ENCODE measurements at regions not wholly inside any gene's neighbourhood (a gene's known extent, or its start where the extent isn't known, plus 50 kb on each side); places are given as distances from the start of the nearest gene placed in this dataset.

GRCh38 chr10:52654201-52654600 is 118.4 kb downstream of the MBL2 start:
- TF ChIP-seq CTCF (conservative IDR thresholded peaks at IDR 0.05; ENCODE audit: low read depth), result no peak
- ChIA-PET CTCF (interaction anchor here (0.5 kb wide), 1 partner anchor 934 kb away, joined by 3 read pairs; no protein-coding TSS in a partner anchor), POLR2A (ENCODE audit: low non-redundant PET) (no interaction called here)
- DNase-seq (ENCODE audit: low spot score), result no peak
- no peak overlapping the region for H3K27ac ChIP-seq

- ChIA-PET POLR2A (ENCODE audit: low non-redundant PET) (no interaction called here), CTCF (no interaction called here)
- H3K27ac ChIP-seq, result no peak overlapping the region
- no peak for TF ChIP-seq CTCF (conservative IDR thresholded peaks at IDR 0.05; ENCODE audit: low read depth)
- no peak for DNase-seq (ENCODE audit: low spot score)
Observed at GRCh38 chr10:52658112-52658511, 114.5 kb downstream of the MBL2 start.

- ChIA-PET CTCF (no interaction called here), POLR2A (ENCODE audit: low non-redundant PET) (no interaction called here)
- no peak for TF ChIP-seq CTCF (conservative IDR thresholded peaks at IDR 0.05; ENCODE audit: low read depth)
- no peak overlapping the region for H3K27ac ChIP-seq
- no peak for DNase-seq (ENCODE audit: low spot score)
Observed at GRCh38 chr10:52659085-52659484, 113.5 kb downstream of the MBL2 start.

GRCh38 chr10:52662256-52662655 is 110.3 kb downstream of the MBL2 start:
- TF ChIP-seq CTCF (conservative IDR thresholded peaks at IDR 0.05; ENCODE audit: low read depth), result no peak
- POLR2A ChIA-PET (ENCODE audit: low non-redundant PET), result no interaction called here
- no peak overlapping the region for H3K27ac ChIP-seq
- DNase-seq (ENCODE audit: low spot score), result no peak
- CTCF ChIA-PET, result no interaction called here

GRCh38 chr10:52663161-52663560 is 109.4 kb downstream of the MBL2 start:
- ChIA-PET POLR2A (ENCODE audit: low non-redundant PET) (no interaction called here), CTCF (no interaction called here)
- no peak for DNase-seq (ENCODE audit: low spot score)
- no peak for TF ChIP-seq CTCF (conservative IDR thresholded peaks at IDR 0.05; ENCODE audit: low read depth)
- H3K27ac ChIP-seq, result no peak overlapping the region

- POLR2A ChIA-PET (ENCODE audit: low non-redundant PET), result no interaction called here
- H3K27ac ChIP-seq, result no peak overlapping the region
- no peak for DNase-seq (ENCODE audit: low spot score)
- CTCF ChIA-PET, result no interaction called here
- TF ChIP-seq CTCF (conservative IDR thresholded peaks at IDR 0.05; ENCODE audit: low read depth), result no peak
Observed at GRCh38 chr10:52664629-52665028, 108.0 kb downstream of the MBL2 start.

GRCh38 chr10:52665821-52666220 is 106.8 kb downstream of the MBL2 start:
- ChIA-PET POLR2A (ENCODE audit: low non-redundant PET) (no interaction called here), CTCF (interaction anchor here (0.6 kb wide), 1 partner anchor 99 kb away, joined by 4 read pairs; no protein-coding TSS in a partner anchor)

More at GRCh38 chr10:52665821-52666220, 106.8 kb downstream of the MBL2 start:
- H3K27ac ChIP-seq, result no peak overlapping the region
- TF ChIP-seq CTCF (conservative IDR thresholded peaks at IDR 0.05; ENCODE audit: low read depth), result no peak
- DNase-seq (ENCODE audit: low spot score), result no peak
